Liver (tissue), 3 donors: ENCODE measurements at regions not wholly inside any gene's neighbourhood (a gene's known extent, or its start where the extent isn't known, plus 50 kb on each side); places are given as distances from the start of the nearest gene placed in this dataset.

Source experiments
- FOXA1 ChIP-seq: IDR thresholded peaks from 2 replicates; pipeline ENCODE4 v1.6.1; 2016; ENCODE audit warnings: antibody characterized with exemption
- GABPA ChIP-seq, 2 donors: IDR thresholded peaks in 1 of 2; conservative IDR thresholded peaks in 1 of 2; 2 replicates each; pipeline ENCODE4 v1.6.1; 2016; ENCODE audit warnings: antibody characterized with exemption in 2 of 2, mild to moderate bottlenecking in 1 of 2, moderate library complexity in 1 of 2
- RXRA ChIP-seq, 2 donors: IDR thresholded peaks; 2 replicates each; pipeline ENCODE4 v1.6.1; 2017 to 2018; ENCODE audit warnings: antibody characterized with exemption in 2 of 2, mild to moderate bottlenecking in 1 of 2
- TAF1 ChIP-seq: conservative IDR thresholded peaks from 2 replicates; pipeline ENCODE4 v1.6.1; 2016; ENCODE audit warnings: antibody characterized with exemption, mild to moderate bottlenecking
- YY1 ChIP-seq: IDR thresholded peaks from 2 replicates; pipeline ENCODE4 v1.6.1; 2016; ENCODE audit warnings: antibody characterized with exemption, mild to moderate bottlenecking
- TF ChIP-seq, protein P1 (sequence below): IDR thresholded peaks from 2 replicates; pipeline ENCODE4 v1.6.1; 2016; ENCODE audit warnings: antibody characterized with exemption
- TF ChIP-seq, protein P2 (sequence below): fragments of 150-350 bp; IDR thresholded peaks from 2 replicates; pipeline ENCODE4 v1.5.1; 2017; ENCODE audit warnings: improper control_type of control experiment, low read depth, low read length; ENCODE audit not compliant: missing input control
- TF ChIP-seq, protein P3 (sequence below): IDR thresholded peaks from 2 replicates; pipeline ENCODE4 v1.6.1; 2016; ENCODE audit warnings: antibody characterized with exemption, mild to moderate bottlenecking
- donor health status: healthy.
- donor health status: healthy.

DNA sequence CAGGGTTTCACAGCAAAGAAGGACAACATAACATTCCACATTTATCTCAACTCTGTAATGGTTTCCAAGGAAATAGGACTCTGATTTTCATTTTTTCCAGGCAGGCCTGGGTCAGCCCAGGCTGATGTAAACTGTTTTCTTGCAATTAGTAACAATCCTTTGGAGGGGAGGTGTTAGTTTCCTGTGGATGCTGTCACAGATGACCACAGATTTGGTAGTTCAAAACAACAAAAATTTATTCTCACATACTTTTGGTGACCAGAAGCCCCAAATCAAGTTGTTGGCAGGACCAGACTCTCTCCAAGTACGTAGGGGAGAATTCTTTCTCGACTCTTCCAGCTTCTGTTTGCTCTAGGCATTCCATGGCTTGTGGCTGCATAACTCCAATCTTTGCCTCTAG lies 88.0 kb downstream of the EDEM1 start:
- TF ChIP-seq, protein P1, sequence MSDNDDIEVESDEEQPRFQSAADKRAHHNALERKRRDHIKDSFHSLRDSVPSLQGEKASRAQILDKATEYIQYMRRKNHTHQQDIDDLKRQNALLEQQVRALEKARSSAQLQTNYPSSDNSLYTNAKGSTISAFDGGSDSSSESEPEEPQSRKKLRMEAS: no peak
- TF ChIP-seq, protein P2, sequence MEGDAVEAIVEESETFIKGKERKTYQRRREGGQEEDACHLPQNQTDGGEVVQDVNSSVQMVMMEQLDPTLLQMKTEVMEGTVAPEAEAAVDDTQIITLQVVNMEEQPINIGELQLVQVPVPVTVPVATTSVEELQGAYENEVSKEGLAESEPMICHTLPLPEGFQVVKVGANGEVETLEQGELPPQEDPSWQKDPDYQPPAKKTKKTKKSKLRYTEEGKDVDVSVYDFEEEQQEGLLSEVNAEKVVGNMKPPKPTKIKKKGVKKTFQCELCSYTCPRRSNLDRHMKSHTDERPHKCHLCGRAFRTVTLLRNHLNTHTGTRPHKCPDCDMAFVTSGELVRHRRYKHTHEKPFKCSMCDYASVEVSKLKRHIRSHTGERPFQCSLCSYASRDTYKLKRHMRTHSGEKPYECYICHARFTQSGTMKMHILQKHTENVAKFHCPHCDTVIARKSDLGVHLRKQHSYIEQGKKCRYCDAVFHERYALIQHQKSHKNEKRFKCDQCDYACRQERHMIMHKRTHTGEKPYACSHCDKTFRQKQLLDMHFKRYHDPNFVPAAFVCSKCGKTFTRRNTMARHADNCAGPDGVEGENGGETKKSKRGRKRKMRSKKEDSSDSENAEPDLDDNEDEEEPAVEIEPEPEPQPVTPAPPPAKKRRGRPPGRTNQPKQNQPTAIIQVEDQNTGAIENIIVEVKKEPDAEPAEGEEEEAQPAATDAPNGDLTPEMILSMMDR: no peak
- TF ChIP-seq YY1: no peak
- TF ChIP-seq, protein P3, sequence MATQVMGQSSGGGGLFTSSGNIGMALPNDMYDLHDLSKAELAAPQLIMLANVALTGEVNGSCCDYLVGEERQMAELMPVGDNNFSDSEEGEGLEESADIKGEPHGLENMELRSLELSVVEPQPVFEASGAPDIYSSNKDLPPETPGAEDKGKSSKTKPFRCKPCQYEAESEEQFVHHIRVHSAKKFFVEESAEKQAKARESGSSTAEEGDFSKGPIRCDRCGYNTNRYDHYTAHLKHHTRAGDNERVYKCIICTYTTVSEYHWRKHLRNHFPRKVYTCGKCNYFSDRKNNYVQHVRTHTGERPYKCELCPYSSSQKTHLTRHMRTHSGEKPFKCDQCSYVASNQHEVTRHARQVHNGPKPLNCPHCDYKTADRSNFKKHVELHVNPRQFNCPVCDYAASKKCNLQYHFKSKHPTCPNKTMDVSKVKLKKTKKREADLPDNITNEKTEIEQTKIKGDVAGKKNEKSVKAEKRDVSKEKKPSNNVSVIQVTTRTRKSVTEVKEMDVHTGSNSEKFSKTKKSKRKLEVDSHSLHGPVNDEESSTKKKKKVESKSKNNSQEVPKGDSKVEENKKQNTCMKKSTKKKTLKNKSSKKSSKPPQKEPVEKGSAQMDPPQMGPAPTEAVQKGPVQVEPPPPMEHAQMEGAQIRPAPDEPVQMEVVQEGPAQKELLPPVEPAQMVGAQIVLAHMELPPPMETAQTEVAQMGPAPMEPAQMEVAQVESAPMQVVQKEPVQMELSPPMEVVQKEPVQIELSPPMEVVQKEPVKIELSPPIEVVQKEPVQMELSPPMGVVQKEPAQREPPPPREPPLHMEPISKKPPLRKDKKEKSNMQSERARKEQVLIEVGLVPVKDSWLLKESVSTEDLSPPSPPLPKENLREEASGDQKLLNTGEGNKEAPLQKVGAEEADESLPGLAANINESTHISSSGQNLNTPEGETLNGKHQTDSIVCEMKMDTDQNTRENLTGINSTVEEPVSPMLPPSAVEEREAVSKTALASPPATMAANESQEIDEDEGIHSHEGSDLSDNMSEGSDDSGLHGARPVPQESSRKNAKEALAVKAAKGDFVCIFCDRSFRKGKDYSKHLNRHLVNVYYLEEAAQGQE: no peak
- no peak for TF ChIP-seq GABPA (IDR thresholded peaks at IDR 0.05 in 1 of 2, conservative IDR thresholded peaks at IDR 0.05 in 1 of 2)
- TF ChIP-seq RXRA (IDR thresholded peaks at IDR 0.05): no peak
- no peak for TF ChIP-seq TAF1
- TF ChIP-seq FOXA1: no peak
